Psoas muscle (tissue), 7 donors: ENCODE measurements at regions not wholly inside any gene's neighbourhood (a gene's known extent, or its start where the extent isn't known, plus 50 kb on each side); places are given as distances from the start of the nearest gene placed in this dataset.

Experiments used
- ATAC-seq, 4 donors: fragments of 200-7000 bp; cut with Tn5 transposase; one replicate each; pipeline ENCODE4 v1.9.1; 2020; ENCODE audit warnings: moderate library complexity in 3 of 4, mild to moderate bottlenecking in 2 of 4
- DNase-seq, 2 donors: peaks; one replicate each; pipeline ENCODE4 v3.0.0-alpha.2; 2020
- H3K27ac ChIP-seq: fragments of 200-600 bp; one replicate; pipeline ENCODE4 v1.8.0; 2022
- H3K27me3 ChIP-seq, 3 donors: fragments of 200-600 bp in 1 of 3; one replicate each; pipeline versions ENCODE4 v1.6.1 to v1.8.0; 2013 to 2022; ENCODE audit warnings: low read length in 2 of 3, mild to moderate bottlenecking in 2 of 3, moderate library complexity in 1 of 3; ENCODE audit not compliant: insufficient read depth in 3 of 3
- H3K36me3 ChIP-seq, 2 donors: fragments of 200-600 bp in 1 of 2; one replicate each; pipeline versions ENCODE4 v1.6.1 to v1.8.0; 2013 to 2022; ENCODE audit warnings: low read depth in 1 of 2, mild to moderate bottlenecking in 1 of 2, moderate library complexity in 1 of 2; ENCODE audit not compliant: insufficient read depth in 1 of 2
- H3K4me1 ChIP-seq: fragments of 200-600 bp; one replicate; pipeline ENCODE4 v1.8.0; 2022
- H3K4me3 ChIP-seq: fragments of 200-600 bp; one replicate; pipeline ENCODE4 v1.8.0; 2022; ENCODE audit warnings: mild to moderate bottlenecking
- H3K9me3 ChIP-seq: fragments of 200-600 bp; one replicate; pipeline ENCODE4 v1.8.0; 2022
- WGBS, 3 donors: extraction: QIAGEN DNeasy Blood & Tissue Kit; methylation state at CpG; one replicate each; pipeline versions ENCODE4 v1.1.6 to v1.1.7; 2013; 5-methylcytosine and 5-hydroxymethylcytosine counted together
- intact Hi-C, 2 donors: fragments of 100-400 bp; cut with DNase I; formaldehyde crosslinking; loops; one replicate each; pipeline versions ENCODE4 v1.11.0 to v1.14.2; 2022
- TF ChIP-seq, protein P1 (sequence below): fragments of 200-600 bp; IDR thresholded peaks from one replicate; pipeline ENCODE4 v1.8.0; 2022; ENCODE audit warnings: antibody characterized with exemption
- donor health status: healthy with polysubstance abuse.
- donor health status: DM: no; HTN: no; CAD: no; lungs with moderate emphysema.
- donor health status: Bipolar disorder and iron deficiency.
- donor health status: healthy.
- donor health status: DM: yes; HTN: yes; CAD: no.
- donor health status: DM: no; HTN: no; CAD: no.
- donor health status: DM: yes; HTN: yes; CAD: no.

DNA sequence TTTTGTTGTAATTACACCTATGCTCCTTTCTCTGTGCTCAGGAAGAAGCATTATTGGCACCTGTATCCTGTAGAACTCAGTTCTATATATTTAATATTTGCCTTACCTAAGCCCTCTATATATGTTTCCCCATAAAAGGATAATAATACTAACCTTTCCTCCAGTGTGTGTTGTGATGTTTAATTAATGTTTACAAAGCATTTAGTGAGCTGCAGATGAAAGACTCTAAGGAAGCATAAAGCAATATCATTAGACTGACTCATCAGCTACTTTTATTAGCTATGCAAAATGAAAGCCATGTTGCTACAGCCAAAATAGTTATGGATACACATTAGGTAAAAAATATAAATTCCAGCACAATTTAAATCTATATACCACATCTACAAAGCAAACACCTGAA, 93.6 kb upstream of the PTPN13 start:
- Histone ChIP-seq H3K9me3 (no peaks in the 10 kb centered on the region), H3K4me3 (no peak overlapping the region), H3K4me1 (peaks cover 28% of the 10 kb centered on the region), H3K27me3 (no peaks in the 10 kb centered on the region), H3K36me3 (no peaks in the 10 kb centered on the region), H3K27ac (no peak overlapping the region)
- TF ChIP-seq, protein P1, sequence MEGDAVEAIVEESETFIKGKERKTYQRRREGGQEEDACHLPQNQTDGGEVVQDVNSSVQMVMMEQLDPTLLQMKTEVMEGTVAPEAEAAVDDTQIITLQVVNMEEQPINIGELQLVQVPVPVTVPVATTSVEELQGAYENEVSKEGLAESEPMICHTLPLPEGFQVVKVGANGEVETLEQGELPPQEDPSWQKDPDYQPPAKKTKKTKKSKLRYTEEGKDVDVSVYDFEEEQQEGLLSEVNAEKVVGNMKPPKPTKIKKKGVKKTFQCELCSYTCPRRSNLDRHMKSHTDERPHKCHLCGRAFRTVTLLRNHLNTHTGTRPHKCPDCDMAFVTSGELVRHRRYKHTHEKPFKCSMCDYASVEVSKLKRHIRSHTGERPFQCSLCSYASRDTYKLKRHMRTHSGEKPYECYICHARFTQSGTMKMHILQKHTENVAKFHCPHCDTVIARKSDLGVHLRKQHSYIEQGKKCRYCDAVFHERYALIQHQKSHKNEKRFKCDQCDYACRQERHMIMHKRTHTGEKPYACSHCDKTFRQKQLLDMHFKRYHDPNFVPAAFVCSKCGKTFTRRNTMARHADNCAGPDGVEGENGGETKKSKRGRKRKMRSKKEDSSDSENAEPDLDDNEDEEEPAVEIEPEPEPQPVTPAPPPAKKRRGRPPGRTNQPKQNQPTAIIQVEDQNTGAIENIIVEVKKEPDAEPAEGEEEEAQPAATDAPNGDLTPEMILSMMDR, result no peak
- DNase-seq, result no peak
- ATAC-seq, result no peak
- intact Hi-C loops, result no loop called here

DNA sequence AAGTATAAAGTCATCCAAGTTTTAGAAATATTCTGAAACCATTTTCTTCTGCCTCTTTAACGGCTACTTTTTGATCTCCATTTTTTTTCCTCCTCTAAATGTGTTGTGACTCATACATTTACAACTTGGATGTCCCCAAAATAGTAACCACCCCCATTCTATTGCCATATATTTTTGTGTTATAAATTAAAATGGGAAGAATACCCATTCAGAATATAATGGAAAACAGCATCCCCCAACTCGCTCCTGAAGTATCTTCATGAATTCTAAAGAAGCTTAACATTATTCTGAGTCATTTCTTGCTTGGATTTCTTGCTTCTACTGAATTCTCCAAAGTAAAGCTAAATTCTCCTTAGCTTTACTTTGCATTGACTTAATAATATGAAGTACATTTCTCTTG, 92.0 kb upstream of the PTPN13 start:
- Histone ChIP-seq H3K27ac (no peak overlapping the region), H3K9me3 (no peaks in the 10 kb centered on the region), H3K4me1 (peaks cover 23% of the 10 kb centered on the region), H3K27me3 (no peaks in the 10 kb centered on the region), H3K4me3 (no peak overlapping the region), H3K36me3 (no peaks in the 10 kb centered on the region)
- WGBS, 3 donors, result 77 to 82% (median 81%) methylated on average over 2 of the region's 2 CpGs
- ATAC-seq (no peak), DNase-seq (no peak)
- intact Hi-C loops, result no loop called here
- TF ChIP-seq, protein P1, result no peak

DNA sequence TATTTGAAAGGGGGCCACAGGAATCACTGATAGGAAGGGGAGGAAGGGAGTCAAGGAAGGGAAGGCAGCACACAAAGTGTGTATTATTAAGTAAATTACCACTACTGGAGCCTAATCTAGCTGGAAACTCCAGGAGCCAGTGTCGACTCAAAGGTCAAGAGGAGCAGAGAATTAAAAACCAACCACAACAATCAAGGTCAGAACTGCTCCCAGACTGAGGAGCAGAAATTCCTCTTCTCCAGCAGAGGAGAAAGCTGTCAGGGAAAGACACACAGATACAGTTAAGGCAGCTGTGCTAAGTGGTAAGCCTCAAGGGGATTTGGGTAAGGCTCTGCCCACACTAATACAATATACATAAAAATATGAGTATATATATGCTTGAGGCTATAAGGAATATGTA, 87.5 kb upstream of the PTPN13 start:
- TF ChIP-seq, protein P1, result no peak
- no peaks in the 10 kb centered on the region for H3K36me3 ChIP-seq
- H3K4me1 ChIP-seq, result no peaks in the 10 kb centered on the region
- 42 to 48% (median 43%) methylated on average over 1 of the region's 1 CpG for WGBS, 3 donors
- H3K4me3 ChIP-seq, result no peak overlapping the region
- no peaks in the 10 kb centered on the region for H3K27me3 ChIP-seq
- no peaks in the 10 kb centered on the region for H3K9me3 ChIP-seq
- intact Hi-C loops, result no loop called here
- ATAC-seq, result no peak
- no peak for DNase-seq
- no peak overlapping the region for H3K27ac ChIP-seq

DNA sequence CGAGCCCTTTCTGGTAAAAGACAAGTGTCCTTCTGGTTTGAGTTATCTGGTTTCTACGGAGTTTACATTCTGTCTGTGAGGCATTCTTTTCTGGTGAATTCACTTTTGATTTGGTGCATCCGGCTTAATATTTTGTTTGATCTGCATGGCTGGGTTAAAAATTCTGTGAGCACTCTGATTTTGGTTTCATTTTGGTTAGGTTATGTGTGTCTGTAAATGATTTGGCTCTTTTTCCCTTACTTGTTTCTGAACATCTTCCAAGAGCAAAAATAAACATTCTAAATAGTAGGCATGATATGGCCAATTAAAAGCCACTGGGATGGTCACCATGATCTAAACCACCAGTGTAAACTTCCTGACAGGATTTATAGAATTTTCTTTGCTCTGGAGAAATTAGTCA, 85.7 kb upstream of the PTPN13 start:
- Histone ChIP-seq H3K27me3 (no peaks in the 10 kb centered on the region), H3K36me3 (no peaks in the 10 kb centered on the region), H3K4me1 (no peaks in the 10 kb centered on the region), H3K9me3 (no peaks in the 10 kb centered on the region), H3K27ac (no peak overlapping the region), H3K4me3 (no peak overlapping the region)
- TF ChIP-seq, protein P1, result no peak
- intact Hi-C loops, result no loop called here
- DNase-seq (no peak), ATAC-seq (no peak)
- WGBS, 3 donors, result 18 to 36% (median 22%) methylated on average over 3 of the region's 3 CpGs

DNA sequence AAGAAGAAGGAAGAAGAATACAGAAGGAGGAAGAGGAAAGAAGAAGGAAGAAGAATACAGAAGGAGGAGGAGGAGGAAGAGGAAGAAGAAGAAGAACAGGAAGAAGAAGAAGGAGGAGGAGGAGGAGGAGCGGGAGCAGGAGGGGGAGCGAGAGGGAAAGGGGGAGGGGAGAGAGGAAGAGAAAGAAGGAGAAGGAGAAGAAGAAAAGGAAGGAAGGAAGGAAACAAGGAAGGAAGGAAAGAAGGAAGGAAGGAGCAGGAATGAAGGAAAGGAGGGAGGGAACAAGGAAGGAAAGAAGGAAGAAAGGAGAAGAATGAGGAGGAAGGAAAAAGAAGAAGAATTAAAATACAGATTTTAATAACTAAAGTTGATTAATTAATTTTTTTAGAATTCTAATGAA, 82.5 kb upstream of the PTPN13 start:
- Histone ChIP-seq H3K4me3 (no peak overlapping the region), H3K4me1 (no peaks in the 10 kb centered on the region), H3K27me3 (no peaks in the 10 kb centered on the region), H3K36me3 (no peaks in the 10 kb centered on the region), H3K9me3 (no peaks in the 10 kb centered on the region), H3K27ac (no peak overlapping the region)
- ATAC-seq (no peak), DNase-seq (no peak)
- TF ChIP-seq, protein P1, result no peak
- intact Hi-C loops, result no loop called here
- WGBS, 3 donors, result 88 to 91% (median 91%) methylated on average over 2 of the region's 2 CpGs
